HG03521 (cell line): ENCODE measurements at regions not wholly inside any gene's neighbourhood (a gene's known extent, or its start where the extent isn't known, plus 50 kb on each side); places are given as distances from the start of the nearest gene placed in this dataset.

Experiments used
- ATAC-seq: cut with Tn5 transposase; IDR thresholded peaks from one replicate; pipeline ENCODE4 v1.9.1; 2021; ENCODE audit warnings: mild to moderate bottlenecking, moderate library complexity; ENCODE audit not compliant: unreplicated experiment

DNA sequence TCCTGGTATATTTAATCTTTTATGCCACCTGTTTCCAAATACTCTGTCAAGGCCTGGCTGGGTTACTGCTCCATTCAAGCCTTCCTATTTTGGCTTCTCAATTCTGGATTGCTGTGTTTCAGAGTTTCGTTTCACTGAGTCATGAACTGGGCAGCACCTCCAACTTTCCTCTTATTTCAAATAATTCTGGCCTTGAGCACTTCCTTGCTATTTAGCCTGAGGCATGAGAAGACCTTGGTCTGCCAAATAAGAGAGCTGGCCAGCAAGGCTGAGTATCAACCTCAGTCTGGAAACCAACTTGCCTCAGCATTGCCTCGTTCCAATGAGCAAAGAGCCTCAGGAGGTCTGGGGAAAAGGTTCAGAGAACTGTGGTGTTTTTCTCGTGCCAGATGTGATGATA, 66.6 kb downstream of the TNFAIP3 start:
- ATAC-seq, result no peak

DNA sequence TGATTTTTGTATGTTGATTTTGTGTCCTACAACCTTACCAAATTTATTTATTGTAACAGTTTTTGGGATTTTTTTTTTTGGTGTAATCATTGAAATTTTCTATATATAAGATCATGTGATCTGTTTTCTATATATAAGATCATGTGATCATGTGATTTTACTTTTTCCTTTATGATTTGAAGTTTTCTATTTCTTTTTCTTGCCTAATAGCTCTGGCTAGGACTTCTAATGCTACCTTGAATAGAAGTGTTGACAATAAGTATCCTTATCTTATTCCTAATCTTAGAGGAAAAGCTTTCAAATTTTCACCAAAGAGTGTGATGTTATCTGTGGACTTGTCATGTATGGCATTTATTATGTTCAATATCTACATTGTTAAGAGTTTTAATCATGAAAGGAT, 69.7 kb downstream of the TNFAIP3 start:
- no peak for ATAC-seq

DNA sequence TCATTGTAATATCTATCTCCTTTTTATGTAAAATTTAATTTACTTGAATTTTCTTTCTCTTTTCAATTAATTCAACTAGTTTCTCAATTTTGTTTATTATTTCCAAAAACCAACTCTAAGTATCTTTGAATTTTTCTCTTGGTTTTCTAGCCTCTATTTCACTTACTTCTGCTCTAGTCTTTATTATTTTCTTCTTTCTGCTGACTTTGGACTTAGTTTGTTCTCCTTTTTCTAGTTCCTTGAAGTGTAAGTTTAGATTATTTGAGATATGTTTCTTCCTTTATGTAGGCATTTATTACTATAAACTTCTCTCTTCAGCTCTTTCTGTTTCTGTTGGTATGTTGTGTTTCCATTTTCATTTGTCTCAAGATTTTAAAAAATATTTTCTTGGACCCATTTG, 70.8 kb downstream of the TNFAIP3 start:
- ATAC-seq, result no peak

- ATAC-seq, result no peak
Observed at GRCh38 chr6:137938770-137939379, 71.8 kb downstream of the TNFAIP3 start.

DNA sequence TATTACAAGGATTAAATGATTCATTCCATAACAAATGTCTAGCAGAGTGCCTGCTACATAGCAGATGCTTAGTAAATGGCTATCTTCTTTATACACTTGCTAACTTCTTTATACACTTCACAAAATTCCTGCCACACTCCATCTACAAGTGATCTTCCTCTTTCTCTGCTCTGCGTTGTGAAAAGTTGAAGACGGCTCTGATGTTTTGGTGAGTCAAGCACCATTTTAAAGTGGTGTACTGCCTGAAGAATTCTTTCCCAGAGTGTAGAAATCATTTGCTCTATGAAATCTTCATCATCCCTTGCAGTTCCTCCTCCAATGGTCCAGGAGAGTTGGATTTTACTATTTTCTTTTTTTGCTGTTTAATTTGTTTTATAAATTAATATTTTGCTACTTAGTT, 74.9 kb downstream of the TNFAIP3 start:
- ATAC-seq, result no peak

- no peak for ATAC-seq
Observed at GRCh38 chr6:137942736-137943135, 75.7 kb downstream of the TNFAIP3 start.

- ATAC-seq, result peak; percentile 12
Observed at GRCh38 chr6:137944381-137944780, 77.3 kb downstream of the TNFAIP3 start.

GRCh38 chr6:137944793-137945498, 77.9 kb downstream of the TNFAIP3 start:
- ATAC-seq, result peak; percentile 37

GRCh38 chr6:137949686-137950390, 82.8 kb downstream of the TNFAIP3 start:
- ATAC-seq, result peak; percentile 65

GRCh38 chr6:137950581-137950980, 83.5 kb downstream of the TNFAIP3 start:
- no peak for ATAC-seq

- no peak for ATAC-seq
Observed at GRCh38 chr6:137951064-137951597, 84.1 kb downstream of the TNFAIP3 start.

DNA sequence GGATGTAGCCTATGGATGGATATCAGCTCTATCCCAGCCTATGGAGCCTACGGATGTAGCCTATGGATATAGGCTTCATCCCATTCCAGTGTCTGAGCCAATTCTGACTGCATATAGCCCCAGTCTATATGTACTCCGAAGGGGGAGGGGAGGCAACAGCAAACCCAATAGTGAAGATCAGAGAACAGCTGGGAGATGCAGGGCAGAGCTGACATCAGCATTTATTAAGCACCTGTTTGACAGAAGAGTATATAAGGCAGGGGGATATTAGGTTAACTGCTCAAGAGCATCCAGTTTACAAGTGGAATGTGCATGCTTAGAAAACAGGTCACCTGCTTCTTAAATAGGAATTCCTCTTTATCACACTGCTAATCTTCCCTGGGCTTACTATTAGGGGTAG, 85.2 kb downstream of the TNFAIP3 start:
- no peak for ATAC-seq

- ATAC-seq, result no peak
Observed at GRCh38 chr6:137953761-137954160, 86.7 kb downstream of the TNFAIP3 start.

DNA sequence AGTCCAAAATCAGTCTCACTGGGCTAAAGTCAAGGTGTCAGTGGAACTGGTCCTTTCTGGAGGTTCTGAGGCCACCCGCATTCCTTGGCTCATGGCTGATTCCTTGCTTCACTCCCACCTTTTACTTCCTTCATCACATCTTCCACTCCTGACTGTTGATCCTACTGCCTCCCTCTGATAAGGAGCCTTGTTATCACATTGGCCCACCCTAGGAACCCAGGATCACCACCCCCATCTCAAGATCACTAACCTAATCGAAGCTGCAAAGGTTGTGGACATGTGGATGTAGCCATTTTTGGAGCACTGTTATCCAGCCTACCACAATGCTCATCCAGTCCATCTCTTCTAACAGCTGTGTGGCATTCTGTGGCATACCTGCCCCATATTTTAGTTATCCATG, 87.2 kb downstream of the TNFAIP3 start:
- ATAC-seq, result no peak

GRCh38 chr6:137956098-137956488, 89.0 kb downstream of the TNFAIP3 start:
- no peak for ATAC-seq

DNA sequence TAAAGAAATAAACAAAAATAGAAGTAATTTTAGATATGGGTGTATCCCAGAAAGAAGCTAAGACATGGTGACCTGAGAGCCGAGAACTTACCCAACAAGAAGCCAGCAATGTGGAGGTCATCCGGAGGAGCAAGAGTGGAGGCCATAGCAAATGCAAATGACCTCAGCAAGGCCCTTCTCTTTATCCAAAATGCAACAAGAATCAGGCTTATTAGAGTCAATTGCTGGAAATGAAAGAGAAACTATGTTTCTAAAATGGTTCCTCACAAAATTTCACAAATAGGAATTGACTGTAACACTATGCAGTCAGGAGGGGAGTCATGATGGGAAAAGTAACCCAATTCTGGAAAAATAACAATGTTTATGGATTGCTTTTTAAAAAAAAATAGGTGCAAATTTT, 90.4 kb downstream of the TNFAIP3 start:
- ATAC-seq, result no peak

DNA sequence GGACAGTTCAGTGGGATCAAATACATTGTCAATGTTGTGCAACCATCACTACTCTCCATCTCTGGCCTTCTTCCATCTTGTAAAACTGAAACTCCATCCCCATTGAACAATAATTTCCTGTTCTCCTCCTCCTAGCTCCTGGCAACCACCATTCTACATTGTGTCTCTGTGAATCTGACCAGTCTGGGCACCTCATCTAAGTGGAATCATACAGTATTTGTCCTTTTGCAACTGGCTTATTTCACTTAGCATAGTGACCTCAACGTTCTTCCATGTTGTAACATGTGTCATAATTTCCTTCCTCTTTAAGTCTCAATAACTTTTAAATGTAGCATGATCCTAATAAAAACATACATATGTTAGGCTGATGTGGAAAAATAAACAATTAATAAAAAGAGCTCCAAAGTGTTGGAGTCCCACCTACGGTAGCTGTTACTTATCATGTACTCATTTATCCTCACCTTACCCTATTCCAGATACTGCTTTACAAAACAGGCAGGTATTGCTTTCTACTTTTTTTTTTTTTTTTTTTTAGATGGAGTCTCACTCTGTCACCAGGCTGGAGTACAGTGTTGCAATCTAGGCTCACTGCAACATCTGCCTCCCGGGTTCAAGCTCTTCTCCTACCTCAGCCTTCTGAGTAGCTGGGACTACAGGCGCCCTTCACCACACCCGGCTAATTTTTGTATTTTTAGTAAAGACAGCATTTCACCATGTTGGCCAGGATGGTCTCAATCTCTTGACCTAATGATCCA, 91.9 kb downstream of the TNFAIP3 start:
- no peak for ATAC-seq

GRCh38 chr6:137962725-137963124, 95.7 kb downstream of the TNFAIP3 start:
- ATAC-seq, result no peak

DNA sequence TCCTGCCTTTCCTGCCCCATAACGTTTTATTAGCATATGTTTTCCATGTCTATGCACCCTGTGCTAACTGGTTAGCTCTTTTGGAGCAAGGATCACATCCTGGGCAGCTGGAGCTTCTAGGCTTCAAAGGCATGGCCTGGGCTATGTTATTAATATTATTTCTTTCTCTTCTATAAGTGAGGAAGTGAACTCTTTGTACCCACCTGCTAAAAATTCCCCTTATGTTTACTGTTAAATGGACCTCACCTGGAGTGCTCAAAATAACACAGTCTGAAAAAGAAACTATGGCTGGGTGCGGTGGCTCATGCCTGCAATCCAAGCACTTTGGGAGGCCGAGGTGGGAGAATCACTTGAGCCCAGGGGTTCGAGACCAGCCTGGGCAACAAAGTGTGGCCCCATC, 97.8 kb downstream of the TNFAIP3 start:
- ATAC-seq, result no peak

DNA sequence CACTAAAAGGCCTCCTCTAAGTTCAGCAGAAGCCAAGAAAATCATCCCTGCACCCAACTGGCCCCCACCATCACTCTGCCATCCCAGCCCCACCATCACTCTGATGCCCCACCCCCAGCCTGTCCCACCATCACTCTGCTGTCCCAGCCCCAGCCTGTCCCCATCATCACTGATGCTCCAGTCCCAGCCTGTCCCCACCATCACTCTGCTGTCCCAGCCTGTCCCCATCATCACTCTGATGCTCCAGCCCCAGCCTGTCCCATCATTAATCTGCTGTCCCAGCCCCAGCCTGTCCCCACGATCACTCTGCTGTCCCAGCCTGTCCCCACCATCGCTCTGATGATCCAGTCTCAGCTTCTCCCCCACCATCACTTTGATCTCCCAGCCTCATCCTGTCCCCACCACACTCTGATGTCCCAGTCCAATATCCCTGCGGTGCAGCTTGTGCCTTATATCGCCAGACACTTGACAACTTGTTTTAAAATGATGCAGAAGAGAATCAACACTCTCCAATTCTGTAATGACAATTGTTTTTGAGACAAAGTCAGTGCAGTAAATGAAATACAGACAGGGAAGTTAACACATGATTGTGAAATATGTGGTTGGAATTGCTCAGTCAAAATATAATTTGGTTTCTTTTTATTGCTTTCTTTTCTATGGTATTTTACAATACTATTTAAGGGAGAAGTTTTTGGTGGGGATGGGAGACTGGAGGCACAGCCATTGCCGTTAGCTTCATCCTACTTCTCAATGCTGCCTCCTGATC, 100.8 kb downstream of the TNFAIP3 start:
- no peak for ATAC-seq

DNA sequence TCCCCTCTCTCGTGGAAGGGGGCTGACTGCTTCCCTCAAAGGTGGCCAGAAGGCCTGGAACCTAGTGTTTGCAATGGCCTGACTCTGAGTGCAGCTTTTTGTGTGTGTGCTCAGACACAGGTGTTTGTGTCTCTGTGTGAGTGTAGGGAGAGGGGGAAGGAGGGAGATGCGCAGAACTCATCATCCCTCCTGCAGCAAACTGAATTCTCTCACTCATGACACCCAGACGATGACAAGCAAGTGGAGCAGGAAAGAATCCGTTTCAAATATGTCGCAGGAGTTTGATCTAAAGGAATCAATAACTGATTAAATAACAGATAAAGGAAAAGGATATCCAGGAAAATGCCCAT, 101.4 kb downstream of the TNFAIP3 start:
- ATAC-seq, result no peak
